ENCODE measurements at regions not wholly inside any gene's neighbourhood (a gene's known extent, or its start where the extent isn't known, plus 50 kb on each side); places are given as distances from the start of the nearest gene placed in this dataset.

- 85% methylated on average over 7 of the region's 7 CpGs; no CpG with 5 or more reads in 1 of the 2 experiments for WGBS, 2 experiments (ENCODE audit: extremely low coverage in 1 of 2, insufficient coverage in 1 of 2, insufficient read length in 1 of 2, insufficient replicate concordance in 2 of 2, low coverage in 1 of 2, low lambda C conversion rate in 2 of 2, missing lambda C conversion rate in 1 of 2)
- FAIRE-seq (no peak), DNase-seq (ENCODE audit: low read depth in 1 of 2, low spot score in 2 of 2) (no peak)
- Histone ChIP-seq H4K91ac (replicated peaks; ENCODE audit: insufficient read length, low read length) (no peak overlapping the region), H3K27ac (ENCODE audit: low read depth, low read length) (no peak overlapping the region), H3K56ac (replicated peaks; ENCODE audit: insufficient read length, low read depth, low read length) (no peak overlapping the region), H3K23me2 (ENCODE audit: low read depth, low read length) (no peaks in the 10 kb centered on the region), H3K27me3 (replicated peaks in 1 of 4; ENCODE audit: control insufficient read depth in 3 of 4, extremely low read depth in 1 of 4, insufficient read depth in 3 of 4, low read length in 3 of 4) (no peaks in the 10 kb centered on the region), H2BK12ac (ENCODE audit: low read depth, low read length) (no peak overlapping the region), H3K4me1 (replicated peaks in 1 of 4; ENCODE audit: control insufficient read depth in 3 of 4, insufficient read depth in 4 of 4, low read length in 3 of 4) (peaks cover 0 to 3% (median 0%) of the 10 kb centered on the region in 4 experiments; a peak in 1 of 7 replicates), H3K23ac (ENCODE audit: insufficient read length) (no peak overlapping the region), H3K79me1 (ENCODE audit: low read depth, low read length) (no peaks in the 10 kb centered on the region), H3K36me3 (ENCODE audit: control insufficient read depth in 2 of 4, insufficient read depth in 4 of 4, low read length in 3 of 4) (no peaks in the 10 kb centered on the region), H2BK5ac (ENCODE audit: low read depth, low read length) (no peak overlapping the region), H2BK20ac (ENCODE audit: low read length) (no peak overlapping the region), H3K4ac (replicated peaks; ENCODE audit: insufficient read length, low read depth, low read length) (no peak overlapping the region), H4K8ac (ENCODE audit: extremely low read depth, insufficient read depth, low read length) (no peak overlapping the region), H2AK5ac (ENCODE audit: low read depth, low read length) (no peak overlapping the region), H3K9me3 (ENCODE audit: insufficient read depth in 2 of 2, low read depth in 1 of 2, low read length in 1 of 2) (no peaks in the 10 kb centered on the region), H2BK120ac (replicated peaks; ENCODE audit: low read depth, low read length) (no peak overlapping the region), H3K9ac (replicated peaks in 1 of 4; ENCODE audit: extremely low read depth in 1 of 4, low read depth in 3 of 4, low read length in 3 of 4) (no peak overlapping the region), H3K14ac (ENCODE audit: insufficient read length) (no peak overlapping the region), H3K18ac (ENCODE audit: extremely low read depth, low read length) (no peak overlapping the region), H3K4me3 (ENCODE audit: extremely low read depth in 1 of 4, insufficient read depth in 2 of 4, low read depth in 3 of 4, low read length in 4 of 4) (no peak overlapping the region), H3K4me2 (ENCODE audit: insufficient read depth in 1 of 2, low read depth in 2 of 2, low read length in 2 of 2) (no peak overlapping the region), H2AFZ (ENCODE audit: low read length) (no peak overlapping the region), H4K5ac (ENCODE audit: insufficient read length, low read depth, low read length) (no peak overlapping the region), H2BK15ac (ENCODE audit: low read length) (no peak overlapping the region), H4K20me1 (replicated peaks in 1 of 2; ENCODE audit: control insufficient read depth in 1 of 2, insufficient read depth in 2 of 2, low read length in 2 of 2) (no peaks in the 10 kb centered on the region), H3K79me2 (ENCODE audit: control insufficient read depth in 1 of 2, insufficient read depth in 2 of 2, low read length in 2 of 2) (no peaks in the 10 kb centered on the region)
- ChIA-PET CTCF (ENCODE audit: partially characterized antibody) (interaction anchor here (0.6 to 2.7 kb wide), 5 partner anchors 9 to 159 kb away, joined by 3 to 29 read pairs (median 6); no protein-coding TSS in a partner anchor), POLR2A (ENCODE audit: partially characterized antibody) (no interaction called here)
- TF ChIP-seq RBBP5 (IDR thresholded peaks at IDR 0.05; ENCODE audit: borderline replicate concordance, low read depth, low read length) (no peak), JUND (IDR thresholded peaks at IDR 0.05; ENCODE audit: low read length) (no peak), NANOG (IDR thresholded peaks at IDR 0.05; ENCODE audit: insufficient read depth, low read depth, low read length, poor library complexity, severe bottlenecking) (no peak), BCL11A (IDR thresholded peaks at IDR 0.05; ENCODE audit: low read depth in 2 of 2, low read length in 2 of 2) (no peak), SP2 (IDR thresholded peaks at IDR 0.05; ENCODE audit: low read length) (no peak), RAD21 (IDR thresholded peaks at IDR 0.05 in 1 of 2, conservative IDR thresholded peaks at IDR 0.05 in 1 of 2; ENCODE audit: low read depth in 2 of 2, low read length in 2 of 2) (no peak), CTCF (IDR thresholded peaks at IDR 0.05; ENCODE audit: control extremely low read depth in 1 of 3, insufficient read depth in 1 of 3, low read depth in 1 of 3, low read length in 3 of 3) (no peak), SP1 (IDR thresholded peaks at IDR 0.05; ENCODE audit: low read depth, low read length) (no peak)
Measured at GRCh38 chr6:148143771-148144170, 198.9 kb upstream of the SASH1 start.

All from H1 (cell line).